Transverse colon (tissue), 4 donors: ENCODE measurements at regions not wholly inside any gene's neighbourhood (a gene's known extent, or its start where the extent isn't known, plus 50 kb on each side); places are given as distances from the start of the nearest gene placed in this dataset.

Experiments
- DNase-seq: peaks from one replicate; pipeline ENCODE4 v3.0.0-alpha.2; 2019
- H3K27ac ChIP-seq, 4 donors: fragments of 200-600 bp; sonication (generic); 2 replicates each; pipeline ENCODE4 v1.5.1; 2016 to 2018; ENCODE audit warnings: inconsistent platforms in 4 of 4
- H3K27me3 ChIP-seq: fragments of 200-600 bp; sonication (generic); 2 replicates; pipeline ENCODE4 v1.5.1; 2017; ENCODE audit warnings: inconsistent platforms
- H3K36me3 ChIP-seq, 4 donors: fragments of 200-600 bp; sonication (generic); 2 replicates each; pipeline ENCODE4 v1.5.1; 2017 to 2019; ENCODE audit warnings: inconsistent platforms in 4 of 4
- H3K4me1 ChIP-seq, 4 donors: fragments of 200-600 bp; sonication (generic); 2 replicates each; pipeline ENCODE4 v1.5.1; 2017 to 2020; ENCODE audit warnings: inconsistent platforms in 4 of 4
- H3K4me3 ChIP-seq, 4 donors: fragments of 200-600 bp; sonication (generic); 1 replicate in 1 of 4; 2 replicates in 3 of 4; pipeline versions ENCODE4 v1.5.1 to v1.6.1; 2017 to 2019; ENCODE audit warnings: inconsistent platforms in 4 of 4
- H3K9me3 ChIP-seq, 2 donors: fragments of 200-600 bp; sonication (generic); 2 replicates each; pipeline ENCODE4 v1.5.1; 2017 to 2019; ENCODE audit warnings: inconsistent platforms in 2 of 2
- CTCF ChIP-seq, 5 experiments: fragments of 200-600 bp in 3 of 5; fragments of 450-650 bp in 2 of 5; sonication (generic) in 3 of 5; IDR thresholded peaks; 1 replicate in 2 of 5; 2 replicates in 3 of 5; pipeline ENCODE4 v1.5.1; 2016 to 2017; ENCODE audit warnings: antibody characterized with exemption in 5 of 5, inconsistent platforms in 3 of 5, mild to moderate bottlenecking in 2 of 5, moderate library complexity in 1 of 5
- EP300 ChIP-seq: sonication (generic); formaldehyde crosslinking; IDR thresholded peaks from one replicate; pipeline ENCODE4 v1.6.1; 2017; ENCODE audit warnings: antibody characterized with exemption, low read depth
- POLR2A ChIP-seq: fragments of 450-650 bp; IDR thresholded peaks from one replicate; pipeline ENCODE4 v1.6.1; 2016; ENCODE audit warnings: antibody characterized with exemption, mild to moderate bottlenecking, moderate library complexity
- POLR2AphosphoS5 ChIP-seq, 3 donors: sonication (generic); formaldehyde crosslinking; IDR thresholded peaks; one replicate each; pipeline ENCODE4 v1.6.1; 2016; ENCODE audit warnings: antibody characterized with exemption in 3 of 3
- WGBS, 2 donors: methylation state at CpG; one replicate each; pipeline ENCODE4 v1.1.5; 2018; ENCODE audit warnings: low coverage in 1 of 2; 5-methylcytosine and 5-hydroxymethylcytosine counted together
- in situ Hi-C, 4 donors: fragments of 200-750 bp; cut with MboI; loops; one replicate each; pipeline versions ENCODE4 v1.15.0 to v1.15.1; 2017; ENCODE audit warnings: low sequenced_read_pairs in 3 of 4, low pct_ligation_motif_present in 1 of 4, low pct_unique_long_range_greater_than_20kb in 1 of 4
- intact Hi-C: fragments of 100-400 bp; cut with DNase I; formaldehyde crosslinking; loops from one replicate; pipeline ENCODE4 v1.15.1; 2023; ENCODE audit warnings: low total_unique reads

GRCh38 chr12:97751704-97752103, 289.1 kb downstream of the RMST start:
- Histone ChIP-seq H3K9me3 (no peaks in the 10 kb centered on the region), H3K4me3 (no peak overlapping the region), H3K4me1 (no peaks in the 10 kb centered on the region), H3K27me3 (no peaks in the 10 kb centered on the region), H3K36me3 (no peaks in the 10 kb centered on the region), H3K27ac (no peak overlapping the region)
- intact Hi-C loops (no loop called here), in situ Hi-C loops (no loop called here)
- DNase-seq: no peak
- WGBS, 2 donors: 67 to 81% methylated on average over 2 to 3 of the region's 3 CpGs
- no peak for TF ChIP-seq CTCF (IDR thresholded peaks at IDR 0.05)
- no peak for TF ChIP-seq POLR2A
- TF ChIP-seq POLR2AphosphoS5 (IDR thresholded peaks at IDR 0.05): no peak
- TF ChIP-seq EP300: no peak

GRCh38 chr12:97752129-97752528, 289.5 kb downstream of the RMST start:
- intact Hi-C loops: no loop called here
- no peaks in the 10 kb centered on the region for H3K27me3 ChIP-seq

GRCh38 chr12:97753332-97753731, 290.7 kb downstream of the RMST start:
- 74 to 78% methylated on average over 2 of the region's 2 CpGs for WGBS, 2 donors
- Histone ChIP-seq H3K36me3 (no peaks in the 10 kb centered on the region), H3K27me3 (no peaks in the 10 kb centered on the region), H3K4me3 (no peak overlapping the region), H3K9me3 (no peaks in the 10 kb centered on the region), H3K4me1 (no peaks in the 10 kb centered on the region), H3K27ac (no peak overlapping the region)
- TF ChIP-seq EP300 (no peak), POLR2A (no peak), CTCF (IDR thresholded peaks at IDR 0.05) (no peak), POLR2AphosphoS5 (IDR thresholded peaks at IDR 0.05) (no peak)
- intact Hi-C loops (no loop called here), in situ Hi-C loops (no loop called here)
- no peak for DNase-seq

More at GRCh38 chr12:97752129-97752528, 289.5 kb downstream of the RMST start:
- Histone ChIP-seq H3K9me3 (no peaks in the 10 kb centered on the region), H3K27ac (no peak overlapping the region), H3K4me1 (no peaks in the 10 kb centered on the region), H3K4me3 (no peak overlapping the region), H3K36me3 (no peaks in the 10 kb centered on the region)
- TF ChIP-seq EP300: no peak
- no peak for TF ChIP-seq CTCF (IDR thresholded peaks at IDR 0.05)
- DNase-seq: no peak
- in situ Hi-C loops: no loop called here

GRCh38 chr12:97754306-97754705, 291.7 kb downstream of the RMST start:
- no peak for DNase-seq
- H3K4me1 ChIP-seq: no peaks in the 10 kb centered on the region
- no peak overlapping the region for H3K27ac ChIP-seq
- H3K27me3 ChIP-seq: no peaks in the 10 kb centered on the region
- in situ Hi-C loops: no loop called here
- WGBS, 2 donors: 57 to 58% methylated on average over 3 of the region's 3 CpGs
- H3K9me3 ChIP-seq: no peaks in the 10 kb centered on the region
- no peak overlapping the region for H3K4me3 ChIP-seq
- intact Hi-C loops: no loop called here
- no peaks in the 10 kb centered on the region for H3K36me3 ChIP-seq
- no peak for TF ChIP-seq CTCF (IDR thresholded peaks at IDR 0.05)
- no peak for TF ChIP-seq POLR2A
- TF ChIP-seq POLR2AphosphoS5 (IDR thresholded peaks at IDR 0.05): no peak
- TF ChIP-seq EP300: no peak
